PC-3 (cell line): ENCODE measurements at regions not wholly inside any gene's neighbourhood (a gene's known extent, or its start where the extent isn't known, plus 50 kb on each side); places are given as distances from the start of the nearest gene placed in this dataset.
A peak's percentile ranks its signal among the peaks of the same experiment; 100 is the strongest.

Experiments
- CTCF ChIP-seq: fragments of 300-600 bp; sonication (generic); conservative IDR thresholded peaks from 2 replicates; pipeline ENCODE4 v1.5.1; 2017; ENCODE audit warnings: antibody characterized with exemption, low read depth, mild to moderate bottlenecking, low read length
- EZH2 ChIP-seq: fragments of 300-600 bp; sonication (generic); IDR thresholded peaks from one replicate; pipeline ENCODE4 v1.6.1; 2017; ENCODE audit warnings: antibody characterized with exemption, mild to moderate bottlenecking, low read length; ENCODE audit not compliant: unreplicated experiment

- TF ChIP-seq EZH2 (no peak), CTCF (peak; percentile 86)
Measured at GRCh38 chr17:62179525-62180161, 114.6 kb upstream of the MED13 start.
